DMS114 treated with DMSO at 0.1 percent for 48 hours (cell line): ENCODE measurements at regions not wholly inside any gene's neighbourhood (a gene's known extent, or its start where the extent isn't known, plus 50 kb on each side); places are given as distances from the start of the nearest gene placed in this dataset.

Experiments
- DNase-seq: peaks from one replicate; lab custom pipeline; 2025; ENCODE audit not compliant: unreplicated experiment; lab: John Stamatoyannopoulos, UW

DNA sequence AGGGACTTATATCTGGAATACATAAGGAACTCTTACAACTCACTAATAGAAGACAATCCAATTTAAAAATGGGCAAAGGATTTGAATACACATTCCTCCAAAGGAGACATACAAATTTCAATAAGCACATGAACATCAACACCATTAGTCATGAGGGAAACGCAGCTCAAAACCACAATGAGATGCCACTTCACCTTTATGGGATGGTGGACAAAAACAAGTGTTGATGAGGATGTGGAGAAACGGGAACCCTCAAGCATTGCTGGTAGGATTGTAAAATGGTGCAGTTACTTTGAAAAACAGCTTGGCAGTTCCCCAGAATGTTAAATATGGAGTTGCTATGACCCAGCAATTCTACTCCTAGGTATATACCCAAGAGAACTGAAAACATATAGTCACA lies 72.7 kb upstream of the IER5L start:
- no peak for DNase-seq

DNA sequence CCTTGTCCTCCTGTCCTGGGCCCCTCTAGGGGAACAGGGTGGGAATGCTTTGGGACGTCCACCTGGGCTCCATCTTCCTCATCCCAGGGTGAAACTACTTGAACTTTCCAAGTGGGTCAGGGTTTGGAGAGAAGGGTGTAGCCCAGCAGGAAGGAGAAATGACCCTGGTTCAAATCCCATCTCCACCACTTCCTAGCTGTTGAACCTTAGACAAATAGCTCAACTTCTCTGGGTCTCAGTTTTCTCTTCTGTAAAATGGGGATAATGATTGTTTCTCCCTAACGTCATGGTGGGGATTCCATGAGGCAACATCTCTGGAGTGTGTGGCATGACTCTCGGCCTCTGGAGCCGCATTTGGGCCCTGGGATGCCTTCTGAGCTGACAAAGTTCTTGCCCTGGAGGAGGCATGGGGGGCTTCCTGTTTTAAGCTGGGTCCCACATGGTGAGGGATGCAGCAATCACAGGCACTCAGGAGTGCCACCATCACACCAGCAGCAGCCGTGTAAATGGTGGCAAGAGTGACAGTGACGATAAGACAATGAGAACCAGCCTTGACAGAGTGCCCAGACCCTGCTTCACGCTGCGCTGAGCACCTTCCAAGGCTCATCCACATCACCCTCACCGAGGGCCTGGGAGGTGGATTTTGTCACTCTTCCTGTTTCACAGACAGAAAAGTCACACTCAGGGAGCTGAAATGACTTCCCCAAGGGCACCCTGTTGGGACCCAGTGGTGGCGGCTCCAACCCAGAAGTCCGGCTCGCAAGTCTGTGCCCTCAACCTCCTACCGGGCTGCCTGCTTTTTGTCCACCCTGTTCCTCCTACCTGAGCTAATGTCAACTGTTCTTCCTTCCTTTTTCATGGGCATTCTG lies 69.5 kb upstream of the IER5L start:
- no peak for DNase-seq

GRCh38 chr9:129245276-129245675 lies 67.2 kb upstream of the IER5L start:
- no peak for DNase-seq

DNA sequence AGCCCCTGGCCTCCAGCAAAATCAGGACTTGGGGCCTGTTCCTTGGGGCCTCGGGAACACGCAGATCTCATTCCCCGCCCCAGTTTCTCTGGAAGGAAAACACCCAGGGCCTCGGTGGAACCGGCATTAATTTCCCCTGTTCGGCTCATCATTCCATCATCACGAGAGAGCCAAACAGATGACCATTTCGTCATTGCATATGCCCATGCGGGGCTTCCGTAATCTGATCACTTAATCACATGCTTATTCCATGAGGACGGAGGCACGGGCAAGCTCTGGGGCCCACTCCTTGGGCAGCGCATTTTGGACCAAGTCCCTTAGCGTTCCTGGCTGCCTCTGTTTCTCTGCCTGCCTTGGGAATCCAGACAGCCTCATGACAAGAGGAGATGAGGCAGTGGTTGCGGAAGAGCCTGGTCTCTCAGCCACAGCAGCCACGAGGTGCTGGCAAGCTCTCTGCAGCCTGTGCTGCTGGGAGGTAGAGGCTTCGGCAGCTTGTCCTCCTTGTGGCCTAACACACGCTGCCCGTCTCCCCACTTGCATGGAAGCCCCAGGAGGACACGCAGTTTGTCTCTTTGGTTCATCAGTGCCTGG lies 65.0 kb upstream of the IER5L start:
- DNase-seq: no peak

DNA sequence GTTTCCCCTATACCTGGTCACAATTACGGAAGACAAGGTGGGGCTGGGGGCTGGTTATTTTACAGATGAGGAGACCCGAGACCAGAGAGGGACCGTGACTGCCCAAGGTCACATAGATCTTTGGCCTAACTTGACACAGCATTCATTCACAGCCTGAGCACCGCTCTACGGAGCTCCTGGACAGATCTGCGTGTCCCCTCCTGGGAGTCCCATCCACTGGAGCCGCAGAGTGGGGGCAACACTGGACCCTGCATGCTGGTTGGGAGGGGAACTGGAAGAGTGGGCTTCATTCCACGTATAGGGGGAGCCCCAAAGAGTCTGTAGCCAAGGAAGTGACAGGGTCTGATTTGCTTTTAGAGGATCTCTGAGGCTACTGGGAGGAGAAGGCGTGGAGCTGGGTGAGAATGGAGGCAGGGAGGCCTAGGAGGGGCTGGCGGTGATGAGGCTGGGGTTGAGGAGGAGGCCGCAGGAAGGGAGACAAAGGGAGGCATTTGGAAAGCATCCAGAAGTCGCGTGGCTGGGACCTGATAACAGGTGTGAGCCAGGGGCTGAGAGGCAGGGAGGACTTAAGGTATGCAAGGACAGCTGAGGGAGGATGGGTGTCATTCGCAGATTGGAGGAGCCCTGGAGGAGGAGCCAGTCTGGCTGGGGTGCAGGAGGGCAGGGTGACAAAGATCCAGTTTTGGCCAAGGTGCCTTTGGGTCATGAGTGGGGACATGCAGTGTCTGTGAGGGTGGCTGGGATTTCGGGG lies 64.3 kb upstream of the IER5L start:
- DNase-seq: no peak

GRCh38 chr9:129241725-129242124 lies 63.7 kb upstream of the IER5L start:
- no peak for DNase-seq

DNA sequence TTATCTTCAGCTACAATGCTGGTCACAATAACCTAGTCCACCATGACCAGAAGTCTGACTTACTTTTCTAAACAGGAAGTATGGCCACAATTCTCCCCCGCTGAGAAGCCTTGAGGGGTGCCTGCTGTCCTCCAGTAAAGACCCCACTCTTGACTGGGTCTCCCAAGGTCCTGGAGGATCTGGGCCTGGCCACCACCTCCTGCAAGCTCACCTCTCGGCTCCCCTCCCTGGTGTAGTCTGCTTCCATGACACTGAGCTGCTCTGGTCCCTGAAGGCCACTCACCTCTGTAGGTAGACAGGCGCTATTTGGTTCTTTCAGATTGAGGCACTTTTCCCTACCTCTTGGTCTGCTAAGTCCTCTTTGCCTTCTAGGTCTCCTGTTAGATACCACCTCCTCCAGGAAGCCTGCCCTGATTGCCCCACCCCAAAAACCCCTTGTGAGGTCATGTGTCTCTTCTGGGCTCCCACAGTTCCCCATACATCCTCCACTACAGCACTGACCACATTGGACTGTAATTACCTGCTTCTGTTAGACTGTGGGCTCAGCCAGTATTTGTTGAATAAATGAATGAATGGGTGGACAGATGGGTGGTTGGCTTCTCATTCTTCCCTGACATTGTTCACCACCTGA lies 62.6 kb upstream of the IER5L start:
- no peak for DNase-seq

DNA sequence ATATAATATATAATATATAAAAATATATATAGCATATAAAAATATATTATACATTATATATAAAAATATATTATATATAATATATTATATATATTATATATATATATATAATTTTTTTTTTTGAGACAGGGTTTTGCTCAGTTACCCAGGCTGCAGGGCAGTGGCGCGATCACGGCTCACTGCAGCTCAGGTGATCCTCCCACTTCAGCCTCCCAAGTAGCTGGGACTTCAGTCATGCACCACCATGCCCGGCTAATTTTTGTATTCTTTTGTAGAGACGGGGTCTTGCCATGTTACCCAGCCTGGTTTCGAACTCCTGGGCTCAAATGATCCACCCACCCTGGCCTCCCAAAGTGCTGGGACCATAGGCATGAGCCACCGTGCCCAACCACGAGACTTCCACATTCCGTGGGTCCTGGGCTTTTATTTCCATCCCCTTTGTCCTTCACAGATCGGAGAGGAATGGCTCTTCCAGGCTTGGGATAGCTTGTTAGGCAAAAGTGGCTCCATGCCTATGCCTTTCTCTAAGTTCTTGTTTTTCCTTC lies 62.0 kb upstream of the IER5L start:
- DNase-seq: no peak

- no peak for DNase-seq
Observed at GRCh38 chr9:129237803-129238202, 59.7 kb upstream of the IER5L start.

DNA sequence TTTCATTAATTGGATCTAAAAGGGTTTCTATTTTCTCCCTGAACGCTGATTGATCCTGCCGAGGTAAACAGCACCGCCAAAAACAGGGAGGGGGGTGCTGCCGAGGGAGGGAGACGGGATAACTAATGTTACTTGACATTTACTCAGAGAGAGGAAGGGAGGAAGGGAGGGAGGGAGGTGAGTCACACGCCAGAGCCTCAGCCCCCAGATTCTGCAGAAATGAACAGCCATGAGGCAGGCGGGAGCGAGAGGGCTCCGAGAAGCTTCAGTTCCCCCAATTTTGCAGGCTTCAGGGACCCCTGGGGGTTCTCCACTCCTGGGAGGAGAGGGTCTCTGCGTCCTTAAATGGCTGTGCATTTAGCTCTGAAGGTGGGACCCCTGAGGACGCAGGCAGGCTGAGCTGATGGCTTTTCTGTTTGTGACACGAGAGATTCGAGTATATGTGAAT lies 59.1 kb upstream of the IER5L start:
- DNase-seq: no peak

- DNase-seq: no peak
Observed at GRCh38 chr9:129236441-129237145, 58.5 kb upstream of the IER5L start.

GRCh38 chr9:129235931-129236331 lies 57.9 kb upstream of the IER5L start:
- DNase-seq: no peak

DNA sequence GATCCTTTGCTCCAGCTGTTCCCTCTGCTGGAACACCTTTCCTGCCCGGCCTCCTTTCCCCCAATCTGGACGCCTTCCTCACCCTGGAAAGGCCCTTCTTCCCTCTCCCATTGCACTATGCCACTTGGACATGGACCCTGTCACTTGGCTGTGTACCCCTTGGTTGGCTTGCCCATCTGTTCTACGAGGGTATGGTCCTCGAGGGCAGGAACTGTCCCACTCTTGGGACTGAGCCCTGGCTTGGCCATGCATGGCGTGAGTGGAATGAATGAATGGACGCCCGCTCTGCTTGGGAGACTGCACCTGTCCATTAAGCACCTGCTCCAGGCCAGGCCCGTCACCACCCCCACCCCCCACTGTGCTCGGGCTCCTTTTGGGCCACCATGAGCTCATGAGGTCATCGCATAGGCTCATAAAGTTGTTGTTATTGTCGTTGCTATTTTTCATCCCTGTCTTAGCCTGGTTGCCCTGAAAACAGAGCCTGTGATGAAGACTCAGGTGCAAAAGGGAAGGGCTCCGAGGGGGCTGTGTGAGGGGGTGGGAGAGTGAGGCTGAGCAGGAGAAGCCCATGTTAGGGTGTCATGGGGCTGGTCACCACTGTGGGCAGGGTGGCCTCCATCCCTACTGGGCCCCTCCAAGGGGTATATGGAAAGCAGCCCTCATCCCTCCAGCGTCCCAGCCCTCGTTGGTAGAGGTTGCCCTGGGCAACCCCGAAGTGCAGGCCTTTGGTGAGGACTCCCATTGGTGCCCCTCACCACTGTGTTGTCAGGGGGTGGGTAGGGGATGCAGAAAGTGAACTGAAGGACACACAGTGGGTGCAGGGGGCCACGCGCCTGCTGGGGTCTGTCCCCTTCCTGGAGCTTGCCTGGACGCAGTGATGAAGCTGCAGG lies 57.2 kb upstream of the IER5L start:
- DNase-seq: no peak

- no peak for DNase-seq
Observed at GRCh38 chr9:129234491-129234890, 56.4 kb upstream of the IER5L start.

- DNase-seq: no peak
Observed at GRCh38 chr9:129232839-129233591, 55.0 kb upstream of the IER5L start.

DNA sequence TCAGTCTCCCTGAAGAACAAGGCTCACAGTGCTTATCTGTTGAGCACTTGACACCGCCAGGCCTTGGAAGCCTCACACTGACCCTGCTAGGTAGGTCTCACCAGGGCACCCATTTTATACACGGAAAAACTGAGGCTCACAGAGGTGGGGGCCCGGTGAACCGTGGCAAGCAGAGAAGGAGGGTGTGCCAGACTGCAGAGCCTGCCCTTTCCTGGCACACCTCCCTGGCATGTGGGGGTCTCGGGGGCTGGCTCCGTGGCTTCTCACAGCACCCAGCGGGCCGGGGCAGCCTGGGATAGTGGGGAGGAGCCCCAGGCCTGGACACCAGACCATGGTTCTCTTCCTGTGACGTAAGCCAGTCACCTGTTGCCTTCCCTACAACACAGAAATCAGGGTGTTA lies 53.7 kb upstream of the IER5L start:
- DNase-seq: no peak

- DNase-seq: no peak
Observed at GRCh38 chr9:129231022-129231739, 53.1 kb upstream of the IER5L start.

GRCh38 chr9:129230302-129230701 lies 52.2 kb upstream of the IER5L start:
- DNase-seq: no peak
